OCI-LY1 (cell line): ENCODE measurements at regions not wholly inside any gene's neighbourhood (a gene's known extent, or its start where the extent isn't known, plus 50 kb on each side); places are given as distances from the start of the nearest gene placed in this dataset.

Source experiments
- H2AFZ ChIP-seq: fragments of 200-600 bp; sonication (generic), shearing (Covaris generic); 2 replicates; pipeline ENCODE4 v1.6.0; 2014; ENCODE audit warnings: antibody characterized with exemption, mild to moderate bottlenecking, low read length
- H3F3A ChIP-seq: fragments of 200-600 bp; sonication (generic), shearing (Covaris generic); 2 replicates; pipeline ENCODE4 v1.6.0; 2014; ENCODE audit warnings: mild to moderate bottlenecking, antibody characterized with exemption, low read length, moderate library complexity; ENCODE audit not compliant: insufficient read depth
- H3K27ac ChIP-seq: fragments of 200-600 bp; sonication (generic); 2 replicates; pipeline ENCODE4 v1.5.1; 2014; ENCODE audit warnings: low read length, mixed run types, mild to moderate bottlenecking, low read depth; ENCODE audit not compliant: poor library complexity, severe bottlenecking
- H3K27me3 ChIP-seq: fragments of 200-600 bp; sonication (generic); 2 replicates; pipeline ENCODE4 v1.6.0; 2014; ENCODE audit warnings: antibody characterized with exemption, mild to moderate bottlenecking, low read length, moderate library complexity; ENCODE audit not compliant: insufficient read depth
- H3K36me3 ChIP-seq: fragments of 200-600 bp; sonication (generic); 2 replicates; pipeline ENCODE4 v1.6.1; 2014; ENCODE audit warnings: mild to moderate bottlenecking, antibody characterized with exemption, low read length, moderate library complexity, mixed read lengths; ENCODE audit not compliant: insufficient read depth
- H3K4me1 ChIP-seq: fragments of 200-600 bp; sonication (generic); 2 replicates; pipeline ENCODE4 v1.5.1; 2014; ENCODE audit warnings: mild to moderate bottlenecking, low read length, moderate library complexity; ENCODE audit not compliant: insufficient read depth, severe bottlenecking
- H3K4me2 ChIP-seq: fragments of 200-600 bp; sonication (generic), shearing (Covaris generic); 2 replicates; pipeline ENCODE4 v1.6.1; 2014; ENCODE audit warnings: low read length
- H3K4me3 ChIP-seq: fragments of 200-600 bp; sonication (generic); 2 replicates; pipeline ENCODE4 v1.5.1; 2014; ENCODE audit warnings: low read length, low read depth, mild to moderate bottlenecking, mixed read lengths; ENCODE audit not compliant: poor library complexity, severe bottlenecking
- H3K79me2 ChIP-seq: fragments of 200-600 bp; shearing (Covaris generic); 2 replicates; pipeline ENCODE4 v1.6.1; 2016; ENCODE audit warnings: mixed run types, low read length, mixed read lengths; ENCODE audit not compliant: insufficient read depth
- H3K9ac ChIP-seq: fragments of 200-600 bp; sonication (generic), shearing (Covaris generic); 2 replicates; pipeline ENCODE4 v1.6.1; 2014; ENCODE audit warnings: mild to moderate bottlenecking, low read length, mixed read lengths
- H3K9me2 ChIP-seq: fragments of 200-600 bp; sonication (generic), shearing (Covaris generic); 2 replicates; pipeline ENCODE4 v1.6.1; 2014; ENCODE audit warnings: low read depth, mild to moderate bottlenecking, low read length, mixed read lengths
- H3K9me3 ChIP-seq: fragments of 200-600 bp; shearing (Covaris generic); 2 replicates; pipeline ENCODE4 v1.6.1; 2014; ENCODE audit warnings: low read length, mixed read lengths
- H4K20me1 ChIP-seq: fragments of 200-600 bp; sonication (generic), shearing (Covaris generic); 2 replicates; pipeline ENCODE4 v1.6.0; 2016; ENCODE audit warnings: mild to moderate bottlenecking, low read length; ENCODE audit not compliant: insufficient read depth
- CTCF ChIP-seq: fragments of 200-600 bp; sonication (generic), shearing (Covaris generic); IDR thresholded peaks from 2 replicates; pipeline ENCODE4 v1.5.1; 2017; ENCODE audit warnings: mild to moderate bottlenecking, antibody characterized with exemption, low read length, moderate library complexity, mixed read lengths
- EZH2 ChIP-seq: fragments of 200-600 bp; sonication (generic), shearing (Covaris generic); IDR thresholded peaks from 2 replicates; pipeline ENCODE4 v1.8.0; 2017; ENCODE audit warnings: borderline replicate concordance, mixed run types, mild to moderate bottlenecking, antibody characterized with exemption, low read length, moderate library complexity, mixed read lengths

- Histone ChIP-seq H3K4me2 (no peak overlapping the region), H3K36me3 (no peaks in the 10 kb centered on the region), H3K9me3 (no peaks in the 10 kb centered on the region), H3F3A (no peaks in the 10 kb centered on the region), H3K27me3 (no peaks in the 10 kb centered on the region; the same call in 1 of the 2 replicates), H3K79me2 (no peaks in the 10 kb centered on the region), H3K27ac (no peak overlapping the region), H3K4me3 (no peak overlapping the region), H3K4me1 (no peaks in the 10 kb centered on the region), H3K9ac (no peak overlapping the region), H2AFZ (no peak overlapping the region), H3K9me2 (no peaks in the 10 kb centered on the region), H4K20me1 (no peaks in the 10 kb centered on the region)
- TF ChIP-seq CTCF, result no peak
- TF ChIP-seq EZH2, result no peak
Measured at GRCh38 chr20:59404749-59405148, 104.3 kb downstream of the EDN3 start.

GRCh38 chr20:59405226-59406200 lies 105.1 kb downstream of the EDN3 start:
- no peak overlapping the region for H3K27ac ChIP-seq
- TF ChIP-seq CTCF (no peak), EZH2 (no peak)
- H3K36me3 ChIP-seq, result no peaks in the 10 kb centered on the region

GRCh38 chr20:59406446-59406845 lies 106.0 kb downstream of the EDN3 start:
- Histone ChIP-seq H3K4me2 (no peak overlapping the region), H3K36me3 (no peaks in the 10 kb centered on the region), H2AFZ (no peak overlapping the region), H4K20me1 (no peaks in the 10 kb centered on the region), H3F3A (no peaks in the 10 kb centered on the region), H3K9me2 (no peaks in the 10 kb centered on the region), H3K4me1 (no peaks in the 10 kb centered on the region), H3K4me3 (no peak overlapping the region), H3K9me3 (no peaks in the 10 kb centered on the region), H3K79me2 (no peaks in the 10 kb centered on the region), H3K27me3 (no peaks in the 10 kb centered on the region; the same call in 1 of the 2 replicates), H3K9ac (no peak overlapping the region), H3K27ac (no peak overlapping the region)
- no peak for TF ChIP-seq CTCF
- no peak for TF ChIP-seq EZH2

More at GRCh38 chr20:59405226-59406200, 105.1 kb downstream of the EDN3 start:
- no peaks in the 10 kb centered on the region for H4K20me1 ChIP-seq
- no peak overlapping the region for H2AFZ ChIP-seq
- no peaks in the 10 kb centered on the region; the same call in 1 of the 2 replicates for H3K27me3 ChIP-seq
- H3K4me3 ChIP-seq, result no peak overlapping the region
- H3F3A ChIP-seq, result no peaks in the 10 kb centered on the region
- H3K9me3 ChIP-seq, result no peaks in the 10 kb centered on the region
- no peaks in the 10 kb centered on the region for H3K4me1 ChIP-seq
- H3K9me2 ChIP-seq, result no peaks in the 10 kb centered on the region
- no peak overlapping the region for H3K9ac ChIP-seq
- H3K4me2 ChIP-seq, result no peak overlapping the region
- H3K79me2 ChIP-seq, result no peaks in the 10 kb centered on the region
